GM18861 (cell line): ENCODE measurements at regions not wholly inside any gene's neighbourhood (a gene's known extent, or its start where the extent isn't known, plus 50 kb on each side); places are given as distances from the start of the nearest gene placed in this dataset.
"Not testable (repeated sequence)": the region's sequence is repeated elsewhere in the genome, so short reads cannot be mapped to it uniquely, and the experiment has no call there.

Experiments
- ATAC-seq: cut with Tn5 transposase; IDR thresholded peaks from one replicate; pipeline ENCODE4 v1.9.1; 2021; ENCODE audit not compliant: unreplicated experiment

GRCh38 chr6:11411593-11411992 is 126.0 kb upstream of the TMEM170B start:
- no peak for ATAC-seq

GRCh38 chr6:11410539-11411307 is 126.8 kb upstream of the TMEM170B start:
- ATAC-seq: no peak

- no peak for ATAC-seq
These were observed 128.2 kb upstream of the TMEM170B start for GRCh38 chr6:11409371-11409770.

GRCh38 chr6:11407414-11407813 is 130.1 kb upstream of the TMEM170B start:
- no peak for ATAC-seq

GRCh38 chr6:11404838-11405237 is 132.7 kb upstream of the TMEM170B start:
- no peak for ATAC-seq

- ATAC-seq: no peak
These were observed 133.5 kb upstream of the TMEM170B start for GRCh38 chr6:11404081-11404480.

GRCh38 chr6:11403035-11403601 is 134.4 kb upstream of the TMEM170B start:
- no peak for ATAC-seq

GRCh38 chr6:11402581-11402980 is 135.0 kb upstream of the TMEM170B start:
- not testable (repeated sequence) for ATAC-seq

- ATAC-seq: not testable (repeated sequence)
These were observed 135.6 kb upstream of the TMEM170B start for GRCh38 chr6:11401954-11402353.

GRCh38 chr6:11398451-11399326 is 138.9 kb upstream of the TMEM170B start:
- no peak for ATAC-seq

- no peak for ATAC-seq
These were observed 139.7 kb upstream of the TMEM170B start for GRCh38 chr6:11397622-11398450.

GRCh38 chr6:11396860-11397259 is 140.7 kb upstream of the TMEM170B start:
- no peak for ATAC-seq

GRCh38 chr6:11393713-11394627 is 143.6 kb upstream of the TMEM170B start:
- no peak for ATAC-seq

GRCh38 chr6:11392778-11393507 is 144.6 kb upstream of the TMEM170B start:
- no peak for ATAC-seq

GRCh38 chr6:11391934-11392777 is 145.4 kb upstream of the TMEM170B start:
- no peak for ATAC-seq

GRCh38 chr6:11389977-11390376 is 147.6 kb upstream of the TMEM170B start:
- no peak for ATAC-seq

GRCh38 chr6:11388983-11389944 is 148.3 kb upstream of the TMEM170B start:
- no peak for ATAC-seq
